NCI-H345 treated with DMSO at 0.1 percent for 48 hours (cell line): ENCODE measurements at regions not wholly inside any gene's neighbourhood (a gene's known extent, or its start where the extent isn't known, plus 50 kb on each side); places are given as distances from the start of the nearest gene placed in this dataset.
"Not testable (repeated sequence)": the region's sequence is repeated elsewhere in the genome, so short reads cannot be mapped to it uniquely, and the experiment has no call there.

Experiments
- DNase-seq: peaks from one replicate; lab custom pipeline; 2025; ENCODE audit not compliant: unreplicated experiment; lab: John Stamatoyannopoulos, UW

DNA sequence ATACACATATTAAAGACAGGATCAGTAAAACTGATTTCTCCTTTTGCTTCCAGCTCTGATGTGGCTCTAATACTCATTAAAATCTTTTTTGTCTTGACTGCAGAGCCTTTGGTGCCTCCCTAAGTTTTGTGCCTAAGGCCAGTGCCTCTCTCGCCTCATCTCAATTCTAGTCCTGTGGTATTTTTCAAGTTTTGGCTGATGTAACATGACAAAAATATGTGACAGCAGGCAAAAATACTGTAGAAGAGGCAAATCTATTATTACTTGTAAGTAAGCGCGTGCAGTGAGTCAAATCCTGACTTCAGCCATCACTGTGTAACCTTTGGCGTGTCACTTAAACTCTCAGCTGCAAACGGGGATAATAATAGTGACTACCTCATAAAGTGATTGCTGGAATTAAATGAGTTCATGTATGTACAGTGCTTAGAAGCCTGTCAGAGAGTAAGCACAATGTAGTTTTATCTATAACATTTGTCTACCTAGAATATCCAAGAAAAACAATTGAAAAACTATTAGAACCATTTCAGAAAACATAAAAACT is 74.0 kb downstream of the MAB21L3 start:
- DNase-seq = no peak

DNA sequence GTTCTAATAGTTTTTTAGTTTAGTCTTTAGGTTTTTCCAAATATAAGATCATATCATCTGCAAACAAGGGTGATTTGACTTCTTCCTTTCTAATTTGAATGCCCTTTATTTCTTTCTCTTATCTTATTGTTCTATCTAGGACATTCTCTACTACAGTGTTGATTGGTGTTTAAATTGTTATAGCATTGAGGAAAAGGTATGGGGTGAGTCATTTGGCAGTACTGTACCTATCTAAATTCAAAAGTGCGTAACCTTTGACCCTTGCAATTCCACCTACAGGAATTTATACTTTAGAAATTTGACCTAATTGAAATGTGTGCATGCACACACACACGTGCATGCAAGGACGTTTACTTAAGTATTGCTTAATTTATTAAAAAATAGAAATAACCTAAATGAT is 78.3 kb downstream of the MAB21L3 start:
- no peak for DNase-seq

DNA sequence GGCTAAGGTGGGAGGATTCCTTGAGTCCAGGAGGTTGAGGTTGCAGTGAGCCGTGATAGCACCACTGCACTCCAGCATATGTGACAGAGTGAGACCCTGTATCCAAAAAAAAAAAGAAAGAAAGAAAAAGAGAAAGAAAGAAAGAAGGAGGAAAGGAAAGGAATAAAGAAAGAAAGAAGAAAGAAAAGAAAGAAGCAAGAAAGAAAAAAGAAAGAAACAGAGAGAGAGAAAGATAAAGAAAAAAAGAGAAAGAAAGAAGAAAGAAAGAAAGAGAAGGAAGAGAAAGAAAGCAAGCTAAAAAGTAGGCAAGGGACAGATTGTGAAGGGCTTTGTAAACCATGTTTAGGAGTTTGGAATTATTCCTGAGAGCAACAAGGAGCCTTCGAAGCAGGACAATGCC is 80.1 kb downstream of the MAB21L3 start:
- DNase-seq = no peak

DNA sequence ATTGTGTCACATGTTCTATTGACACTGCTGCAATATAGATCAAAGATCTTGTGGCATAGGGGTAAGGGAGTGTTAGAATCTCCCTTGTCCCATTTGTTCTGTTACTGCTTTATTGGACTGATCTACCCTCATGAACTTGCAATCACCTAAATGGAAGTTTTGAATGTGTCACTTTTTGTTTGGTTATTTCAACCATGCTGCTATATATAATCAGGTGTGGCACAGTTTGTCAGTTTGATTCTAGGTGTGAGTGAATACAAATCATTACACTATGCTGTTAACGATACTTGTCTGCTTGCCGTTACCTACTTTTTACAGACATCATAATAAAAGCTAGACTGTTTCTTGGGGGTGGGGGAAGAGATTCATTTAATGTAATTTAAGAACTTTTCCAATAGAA is 82.6 kb downstream of the MAB21L3 start:
- no peak for DNase-seq

DNA sequence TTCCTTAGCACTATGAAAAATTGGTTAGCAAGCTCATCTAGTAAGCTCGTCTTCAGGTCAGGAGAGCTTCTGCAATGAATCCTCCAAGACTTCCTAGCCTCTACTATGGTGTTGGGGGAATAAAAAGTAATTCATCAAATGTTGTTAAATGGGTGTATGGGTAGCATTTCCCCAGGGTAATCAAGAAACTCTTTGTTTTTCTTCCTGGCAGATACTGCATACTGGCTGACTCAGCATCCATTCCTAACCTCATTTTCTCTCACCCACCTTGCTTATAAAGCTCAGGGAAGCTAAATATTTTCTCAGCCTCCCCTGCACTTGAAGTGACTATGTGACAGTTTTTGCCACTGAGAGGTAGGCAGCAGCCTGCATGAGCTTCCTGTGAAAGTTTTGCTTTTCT is 83.4 kb downstream of the MAB21L3 start:
- DNase-seq = no peak

- no peak for DNase-seq
Measured at GRCh38 chr1:116195077-116195868, 84.1 kb downstream of the MAB21L3 start.

DNA sequence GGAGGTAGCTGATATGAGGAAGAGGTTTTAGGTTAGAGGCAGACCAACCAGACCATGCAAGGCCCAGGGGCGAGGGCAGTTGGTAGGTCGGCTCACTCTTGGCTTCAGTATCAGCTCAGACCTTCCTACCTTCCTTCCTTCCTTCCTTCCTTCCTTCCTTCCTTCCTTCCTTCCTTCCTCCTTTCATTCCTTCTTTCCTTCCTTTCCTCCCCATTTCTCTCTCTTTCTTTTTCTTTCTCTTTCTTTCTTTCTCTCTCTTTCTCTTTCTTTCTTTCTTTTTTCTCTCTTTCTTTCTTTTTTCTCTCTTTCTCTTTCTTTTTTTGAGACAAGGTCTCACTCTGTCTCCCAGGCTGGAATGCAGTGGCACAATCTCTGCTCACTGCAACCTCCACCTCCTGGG is 89.1 kb downstream of the MAB21L3 start:
- not testable (repeated sequence) for DNase-seq

DNA sequence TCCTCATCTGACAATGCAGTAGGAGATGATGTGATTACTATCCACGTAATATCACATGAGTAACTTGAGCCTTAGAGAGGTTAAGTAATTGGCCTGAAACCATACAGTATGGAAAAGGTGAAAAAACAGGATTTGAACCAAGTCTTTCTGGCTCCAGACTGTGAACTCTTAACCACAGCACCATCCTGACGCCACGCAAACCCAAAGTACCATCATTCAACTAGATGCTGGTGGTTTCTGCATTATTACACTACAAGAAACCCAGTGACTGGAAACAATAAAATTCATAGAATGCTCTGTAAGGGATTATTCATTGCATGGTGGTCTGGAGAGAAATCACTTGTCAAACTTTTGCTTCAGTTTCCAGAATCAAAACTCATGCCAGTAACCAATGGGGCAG is 90.7 kb downstream of the MAB21L3 start:
- no peak for DNase-seq

GRCh38 chr1:116203181-116203723 is 92.1 kb downstream of the MAB21L3 start:
- no peak for DNase-seq

- DNase-seq = no peak
Measured at GRCh38 chr1:116203920-116204319, 92.7 kb downstream of the MAB21L3 start.

- DNase-seq = no peak
Measured at GRCh38 chr1:116205941-116206679, 94.9 kb downstream of the MAB21L3 start.

GRCh38 chr1:116207126-116207735 is 96.0 kb downstream of the MAB21L3 start:
- DNase-seq = no peak

- no peak for DNase-seq
Measured at GRCh38 chr1:116208136-116208535, 96.9 kb downstream of the MAB21L3 start.

GRCh38 chr1:116211294-116211693 is 100.1 kb downstream of the MAB21L3 start:
- DNase-seq = no peak

- no peak for DNase-seq
Measured at GRCh38 chr1:116218922-116219321, 107.7 kb downstream of the MAB21L3 start.

GRCh38 chr1:116219651-116220434 is 108.6 kb downstream of the MAB21L3 start:
- no peak for DNase-seq

GRCh38 chr1:116224111-116224510 is 112.9 kb downstream of the MAB21L3 start:
- no peak for DNase-seq

DNA sequence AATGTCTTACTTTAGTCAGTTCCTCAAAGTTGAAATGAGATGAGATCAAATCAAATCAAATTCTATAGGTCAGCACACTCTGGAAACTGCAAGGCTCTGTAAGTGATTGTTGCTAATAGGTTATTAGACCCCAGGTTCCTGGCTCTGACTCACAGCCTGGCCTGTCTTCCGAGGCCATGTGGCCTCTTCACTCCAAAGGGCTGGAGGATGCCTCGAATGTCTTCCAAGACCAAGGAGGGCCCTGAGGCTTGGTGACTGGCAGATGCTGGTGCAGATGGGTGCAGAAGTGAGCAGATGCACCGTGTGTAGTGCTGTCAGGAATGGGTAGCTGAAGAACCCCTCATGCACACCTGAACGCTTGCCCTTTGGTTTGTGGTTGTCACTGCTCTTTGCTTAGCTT is 113.4 kb downstream of the MAB21L3 start:
- DNase-seq = no peak

- no peak for DNase-seq
Measured at GRCh38 chr1:116226017-116226416, 114.8 kb downstream of the MAB21L3 start.

- DNase-seq = no peak
Measured at GRCh38 chr1:116228511-116228910, 117.3 kb downstream of the MAB21L3 start.

GRCh38 chr1:116230712-116231111 is 119.5 kb downstream of the MAB21L3 start:
- no peak for DNase-seq
